ENCODE measurements at regions not wholly inside any gene's neighbourhood (a gene's known extent, or its start where the extent isn't known, plus 50 kb on each side); places are given as distances from the start of the nearest gene placed in this dataset.

DNA sequence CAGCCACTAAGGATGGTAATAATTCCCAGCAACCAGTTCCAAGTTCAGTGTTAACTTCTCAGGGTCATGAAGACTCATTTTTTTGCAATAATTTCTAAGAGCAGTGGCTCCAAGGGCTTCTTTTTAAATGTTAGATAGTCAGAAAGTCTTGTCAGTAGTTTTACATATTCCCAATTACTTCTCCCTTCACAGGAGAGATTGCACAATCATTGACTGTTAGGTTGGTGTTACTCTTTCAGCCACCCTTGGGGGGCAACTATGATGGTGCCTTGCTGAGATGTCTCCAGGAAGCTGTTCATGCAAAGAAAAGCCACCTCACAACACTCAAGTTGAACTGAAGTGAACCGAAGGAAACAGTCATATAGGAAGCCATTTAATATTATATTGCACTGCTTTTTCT, 127.9 kb upstream of the DOCK10 start:
- H3K27ac ChIP-seq, result no peak overlapping the region
- no peak for DNase-seq
- TF ChIP-seq, protein P1, sequence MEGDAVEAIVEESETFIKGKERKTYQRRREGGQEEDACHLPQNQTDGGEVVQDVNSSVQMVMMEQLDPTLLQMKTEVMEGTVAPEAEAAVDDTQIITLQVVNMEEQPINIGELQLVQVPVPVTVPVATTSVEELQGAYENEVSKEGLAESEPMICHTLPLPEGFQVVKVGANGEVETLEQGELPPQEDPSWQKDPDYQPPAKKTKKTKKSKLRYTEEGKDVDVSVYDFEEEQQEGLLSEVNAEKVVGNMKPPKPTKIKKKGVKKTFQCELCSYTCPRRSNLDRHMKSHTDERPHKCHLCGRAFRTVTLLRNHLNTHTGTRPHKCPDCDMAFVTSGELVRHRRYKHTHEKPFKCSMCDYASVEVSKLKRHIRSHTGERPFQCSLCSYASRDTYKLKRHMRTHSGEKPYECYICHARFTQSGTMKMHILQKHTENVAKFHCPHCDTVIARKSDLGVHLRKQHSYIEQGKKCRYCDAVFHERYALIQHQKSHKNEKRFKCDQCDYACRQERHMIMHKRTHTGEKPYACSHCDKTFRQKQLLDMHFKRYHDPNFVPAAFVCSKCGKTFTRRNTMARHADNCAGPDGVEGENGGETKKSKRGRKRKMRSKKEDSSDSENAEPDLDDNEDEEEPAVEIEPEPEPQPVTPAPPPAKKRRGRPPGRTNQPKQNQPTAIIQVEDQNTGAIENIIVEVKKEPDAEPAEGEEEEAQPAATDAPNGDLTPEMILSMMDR (IDR thresholded peaks at IDR 0.05; ENCODE audit: low read depth, low read length, missing control alignments), result no peak
- in situ Hi-C loops (cut with HindIII; ENCODE audit: low pct_ligation_motif_present, low sequenced_read_pairs), result no loop called here
- H3K4me3 ChIP-seq (ENCODE audit: low read depth, low read length), result no peak overlapping the region
- H3K27me3 ChIP-seq (replicated peaks), result no peaks in the 10 kb centered on the region
- no peaks in the 10 kb centered on the region for H3K36me3 ChIP-seq (replicated peaks)

- Histone ChIP-seq H3K4me3 (ENCODE audit: low read depth, low read length) (no peak overlapping the region), H3K36me3 (replicated peaks) (no peaks in the 10 kb centered on the region), H3K27me3 (replicated peaks) (no peaks in the 10 kb centered on the region), H3K27ac (no peak overlapping the region)
- TF ChIP-seq, protein P1 (IDR thresholded peaks at IDR 0.05; ENCODE audit: low read depth, low read length, missing control alignments), result no peak
- DNase-seq, result no peak
- in situ Hi-C loops (cut with HindIII; ENCODE audit: low pct_ligation_motif_present, low sequenced_read_pairs), result no loop called here
Observed at GRCh38 chr2:225169396-225169795, 127.1 kb upstream of the DOCK10 start.

DNA sequence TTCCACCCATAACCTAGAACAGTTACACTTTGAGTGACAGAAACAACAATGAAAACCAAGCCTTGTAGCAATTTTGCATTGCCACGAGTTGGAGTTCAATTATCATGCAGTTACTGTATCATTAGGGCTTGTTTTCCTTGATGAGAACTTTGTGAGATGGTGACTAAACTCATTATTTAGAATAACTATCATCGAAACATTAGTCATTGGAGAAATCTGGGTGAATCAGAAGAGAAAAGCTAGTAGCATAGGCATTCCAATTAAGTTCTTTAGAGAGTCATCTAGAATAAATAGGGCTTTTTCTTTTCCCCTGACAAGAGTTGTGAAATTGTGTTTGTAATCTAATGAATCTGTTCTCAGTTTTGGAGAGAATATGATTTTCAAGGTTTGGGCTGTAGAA, 122.8 kb upstream of the DOCK10 start:
- H3K4me3 ChIP-seq (ENCODE audit: low read depth, low read length), result no peak overlapping the region
- DNase-seq, result no peak
- in situ Hi-C loops (cut with HindIII; ENCODE audit: low pct_ligation_motif_present, low sequenced_read_pairs), result no loop called here
- H3K36me3 ChIP-seq (replicated peaks), result no peaks in the 10 kb centered on the region
- no peak overlapping the region for H3K27ac ChIP-seq
- TF ChIP-seq, protein P1 (IDR thresholded peaks at IDR 0.05; ENCODE audit: low read depth, low read length, missing control alignments), result no peak
- H3K27me3 ChIP-seq (replicated peaks), result no peaks in the 10 kb centered on the region

DNA sequence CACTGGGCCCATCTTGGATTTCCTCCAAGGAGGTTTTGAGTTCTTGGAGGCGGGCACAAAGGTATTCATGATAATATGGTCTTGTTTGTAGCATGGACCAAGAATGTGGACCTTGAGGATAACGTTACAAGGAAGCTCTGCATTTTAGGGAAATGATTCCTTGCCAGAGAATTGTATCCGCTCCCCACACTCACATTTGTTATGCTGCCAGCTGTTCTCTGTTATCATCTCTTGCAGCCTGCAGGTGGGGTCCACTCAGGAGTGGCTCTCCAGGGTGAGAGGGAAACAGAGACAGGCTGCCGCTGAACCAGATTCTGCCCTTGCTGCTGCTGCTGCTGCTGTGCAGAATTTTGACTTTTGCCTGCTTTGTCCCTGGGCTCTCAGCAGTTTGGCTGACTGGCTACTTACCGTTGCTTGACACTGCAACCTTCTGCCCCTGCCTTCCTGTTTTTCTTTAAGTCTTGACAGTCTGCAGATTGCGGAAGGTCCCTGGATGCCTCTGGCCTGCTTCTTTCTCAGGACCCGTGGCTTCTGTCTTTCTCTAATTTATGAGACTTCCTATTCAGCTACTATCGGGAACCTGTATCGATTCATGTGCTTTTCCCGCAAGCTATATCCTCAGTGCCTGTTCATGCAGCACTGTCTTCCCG, 122.3 kb upstream of the DOCK10 start:
- no peaks in the 10 kb centered on the region for H3K36me3 ChIP-seq (replicated peaks)
- H3K27ac ChIP-seq, result no peak overlapping the region
- in situ Hi-C loops (cut with HindIII; ENCODE audit: low pct_ligation_motif_present, low sequenced_read_pairs), result no loop called here
- no peak overlapping the region for H3K4me3 ChIP-seq (ENCODE audit: low read depth, low read length)
- TF ChIP-seq, protein P1 (IDR thresholded peaks at IDR 0.05; ENCODE audit: low read depth, low read length, missing control alignments), result no peak
- peak; percentile 12 for DNase-seq
- H3K27me3 ChIP-seq (replicated peaks), result no peaks in the 10 kb centered on the region

DNA sequence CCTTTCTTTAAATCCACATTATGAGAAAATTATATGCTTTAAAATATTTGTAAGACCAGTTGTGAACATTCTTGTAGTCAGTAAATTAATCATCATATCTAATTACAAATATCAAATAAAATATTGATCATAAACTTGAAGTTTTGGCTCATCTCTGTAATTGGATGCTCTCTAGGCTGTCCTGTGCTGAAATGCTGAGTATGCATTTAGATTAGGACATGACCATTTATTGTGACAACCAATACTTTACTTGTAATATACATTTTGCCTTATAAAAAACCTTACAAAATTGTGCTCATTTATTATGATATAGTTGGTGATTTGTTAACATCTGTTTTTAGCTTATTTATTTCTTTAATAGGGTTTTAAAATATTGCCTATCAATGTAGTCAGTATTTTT, 116.1 kb upstream of the DOCK10 start:
- in situ Hi-C loops (cut with HindIII; ENCODE audit: low pct_ligation_motif_present, low sequenced_read_pairs), result no loop called here
- DNase-seq, result no peak
- no peaks in the 10 kb centered on the region for H3K27me3 ChIP-seq (replicated peaks)

More for the DNA sequence above, 116.1 kb upstream of the DOCK10 start:
- H3K4me3 ChIP-seq (ENCODE audit: low read depth, low read length), result no peak overlapping the region
- H3K27ac ChIP-seq, result no peak overlapping the region
- TF ChIP-seq, protein P1 (IDR thresholded peaks at IDR 0.05; ENCODE audit: low read depth, low read length, missing control alignments), result no peak
- no peaks in the 10 kb centered on the region for H3K36me3 ChIP-seq (replicated peaks)
